ENCODE measurements at regions not wholly inside any gene's neighbourhood (a gene's known extent, or its start where the extent isn't known, plus 50 kb on each side); places are given as distances from the start of the nearest gene placed in this dataset.

GRCh38 chr2:21332993-21333625, 209.3 kb downstream of the TDRD15 start:
- TF ChIP-seq CTCF (IDR thresholded peaks at IDR 0.05) (no peak), POLR2A (IDR thresholded peaks at IDR 0.05) (no peak)

All from testis (tissue), 2 donors.